Eye (tissue), 1 donor: ENCODE measurements at regions not wholly inside any gene's neighbourhood (a gene's known extent, or its start where the extent isn't known, plus 50 kb on each side); places are given as distances from the start of the nearest gene placed in this dataset.

Experiments
- DNase-seq: peaks from one replicate; pipeline ENCODE4 v3.0.0-alpha.2; 2015

DNA sequence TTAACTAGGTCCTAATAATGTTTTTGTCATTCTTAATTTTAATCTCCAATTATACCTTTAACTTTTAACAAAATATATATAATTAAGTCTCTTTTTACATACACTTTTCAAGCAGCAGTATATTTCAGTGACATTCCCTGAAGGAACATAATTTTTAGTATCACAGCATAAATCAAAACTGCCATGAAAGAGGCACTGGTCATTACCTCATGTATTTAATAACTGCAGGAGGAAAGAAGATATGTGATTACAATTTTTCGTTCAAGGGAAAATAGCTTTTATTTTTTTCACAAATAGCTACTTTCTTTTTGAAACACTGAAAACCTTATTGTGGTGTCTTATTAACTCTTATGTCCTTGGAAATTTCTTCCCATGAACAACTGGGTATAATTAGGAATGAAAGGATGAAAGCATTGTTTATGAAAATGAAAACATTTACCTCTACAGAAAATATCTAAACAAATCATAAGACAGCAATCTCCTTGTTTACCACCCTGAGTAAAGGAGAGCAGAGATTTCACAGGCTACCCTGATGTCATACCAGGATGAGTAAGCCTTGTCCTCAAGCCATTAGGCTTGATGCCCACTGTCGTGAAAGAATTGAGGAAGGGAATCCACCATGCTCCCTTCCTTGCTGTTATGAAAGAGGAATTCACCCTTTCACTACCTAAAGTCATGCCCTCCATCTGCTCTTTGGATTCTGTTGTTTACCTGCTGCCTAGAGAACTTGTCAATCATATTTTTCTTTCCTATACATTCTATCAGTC is 877.2 kb upstream of the PCDH20 start:
- DNase-seq, result no peak

DNA sequence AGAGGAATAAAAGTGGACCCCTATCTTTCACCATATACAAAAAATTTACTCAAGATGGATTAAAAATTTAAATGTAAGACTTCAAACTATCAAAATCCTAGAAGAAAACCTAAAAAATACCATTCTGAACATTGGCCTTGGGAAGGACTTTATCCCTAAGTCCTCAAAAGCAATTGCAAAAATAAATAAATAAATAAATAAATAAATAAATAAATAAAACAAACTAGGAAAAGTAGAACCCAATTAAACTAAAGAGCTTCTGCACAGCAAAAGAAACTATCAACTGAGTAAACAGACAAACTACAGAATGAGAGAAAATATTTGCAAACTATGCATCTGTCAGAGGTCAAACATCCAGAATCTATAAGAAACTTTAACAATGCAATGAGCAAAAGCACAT is 874.9 kb upstream of the PCDH20 start:
- no peak for DNase-seq

- no peak for DNase-seq
Observed at GRCh38 chr13:62287764-62288163, 872.1 kb upstream of the PCDH20 start.

DNA sequence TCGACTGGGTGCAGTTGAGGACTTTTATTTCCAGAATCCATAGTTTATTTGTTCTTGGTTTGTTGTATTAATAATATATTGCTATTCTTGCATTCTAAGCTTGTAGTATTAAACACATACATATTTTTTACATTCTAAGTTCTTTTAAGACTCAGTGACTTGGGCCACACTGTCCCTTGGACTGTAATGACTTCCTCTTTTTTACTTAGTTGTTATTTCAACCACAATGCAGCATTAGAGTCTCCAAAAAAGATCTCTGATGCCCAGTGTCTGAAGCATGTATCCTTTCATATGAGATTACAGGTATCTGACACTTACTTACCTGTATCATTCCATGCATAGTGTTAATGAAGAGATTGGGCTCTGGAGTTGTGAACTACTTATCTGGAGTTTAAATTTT is 864.9 kb upstream of the PCDH20 start:
- no peak for DNase-seq

DNA sequence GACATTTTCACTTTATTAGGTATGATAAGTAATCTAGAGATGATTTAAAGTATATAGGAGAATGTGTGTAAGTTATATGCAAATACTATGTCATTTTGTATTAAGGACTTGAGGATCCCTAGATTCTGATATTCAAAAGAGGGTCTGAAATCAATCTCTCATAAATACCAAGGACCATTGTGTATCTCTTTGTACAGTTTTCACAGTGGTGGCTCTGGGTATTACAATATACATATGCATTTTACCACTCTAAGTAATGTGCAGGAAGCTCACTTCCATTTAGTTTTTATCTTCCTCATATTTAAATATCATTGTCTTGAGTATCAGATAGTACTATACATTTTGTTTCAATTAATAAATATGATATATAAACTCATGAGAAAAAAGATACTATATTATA is 862.6 kb upstream of the PCDH20 start:
- no peak for DNase-seq

- DNase-seq, result no peak
Observed at GRCh38 chr13:62251734-62252133, 836.1 kb upstream of the PCDH20 start.

DNA sequence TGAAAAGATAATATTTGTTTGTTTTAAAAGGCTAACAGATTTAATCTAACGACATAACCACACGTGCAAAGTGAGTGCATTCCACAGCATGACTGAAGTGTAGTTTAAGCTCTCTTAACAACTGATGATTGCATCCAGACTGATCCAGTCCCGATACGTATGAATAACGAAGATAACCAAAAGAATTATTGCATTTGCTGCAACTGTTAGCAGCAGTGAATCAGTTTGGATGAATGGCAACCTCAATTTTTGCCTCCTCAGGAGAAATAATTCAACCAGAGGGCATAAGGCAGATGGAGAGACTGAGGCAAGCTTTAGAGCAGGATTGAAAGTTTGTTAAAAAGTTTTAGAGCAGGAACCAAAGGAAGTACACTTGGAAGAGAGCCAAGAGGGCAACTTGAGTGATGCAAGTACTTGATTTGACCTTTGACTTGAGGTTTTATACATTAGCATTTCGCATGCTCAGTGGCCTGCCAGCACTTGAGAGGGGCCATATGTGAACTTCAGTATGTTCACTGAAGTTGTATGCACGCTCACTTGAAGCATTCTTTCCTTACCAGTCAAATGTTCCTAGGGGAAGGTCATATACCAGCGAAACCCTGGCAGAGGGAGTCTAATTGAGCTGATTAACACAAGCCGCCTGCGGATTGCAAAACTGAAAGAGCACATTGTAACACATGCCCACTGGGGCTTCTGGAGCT is 835.0 kb upstream of the PCDH20 start:
- no peak for DNase-seq

GRCh38 chr13:62246581-62246980 is 830.9 kb upstream of the PCDH20 start:
- no peak for DNase-seq

DNA sequence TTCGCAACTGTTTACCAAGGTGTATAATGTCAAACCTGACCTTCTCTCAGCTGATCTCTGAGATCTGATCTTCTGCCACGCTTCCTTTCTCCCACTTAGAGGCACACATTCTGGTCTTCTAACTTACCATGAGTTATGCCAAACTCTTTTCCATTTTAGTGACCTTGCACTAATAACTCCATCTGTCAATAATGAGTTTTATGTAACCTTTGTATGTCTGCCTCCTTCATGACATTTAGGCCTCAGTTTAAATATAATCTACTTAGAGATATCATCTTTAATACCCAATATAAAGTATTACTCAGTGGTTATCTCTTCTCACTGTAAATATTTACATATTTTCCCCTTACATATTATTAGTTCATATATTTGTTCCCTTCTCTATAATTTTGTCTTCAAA is 827.5 kb upstream of the PCDH20 start:
- no peak for DNase-seq

- no peak for DNase-seq
Observed at GRCh38 chr13:62234780-62235440, 819.3 kb upstream of the PCDH20 start.

- no peak for DNase-seq
Observed at GRCh38 chr13:62210951-62211350, 795.3 kb upstream of the PCDH20 start.

DNA sequence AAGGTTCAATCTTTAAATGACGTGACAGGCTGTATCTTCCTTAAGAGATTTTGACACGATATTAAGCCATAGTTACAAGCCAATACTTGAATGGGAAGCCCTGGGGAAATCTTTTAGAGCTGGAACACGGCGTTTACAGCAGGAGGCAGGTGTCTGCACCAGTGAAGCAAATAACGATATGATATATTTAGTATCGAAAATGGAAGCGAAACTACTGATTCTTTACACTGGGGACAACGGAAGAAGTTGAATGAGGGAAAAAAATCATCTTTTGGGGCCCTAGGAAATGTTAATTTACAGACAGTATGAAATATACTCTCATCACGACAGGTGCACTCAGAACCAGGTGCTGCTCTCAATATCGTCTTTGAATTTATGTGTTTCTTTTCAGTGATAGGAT is 793.9 kb upstream of the PCDH20 start:
- DNase-seq, result peak; percentile 64

DNA sequence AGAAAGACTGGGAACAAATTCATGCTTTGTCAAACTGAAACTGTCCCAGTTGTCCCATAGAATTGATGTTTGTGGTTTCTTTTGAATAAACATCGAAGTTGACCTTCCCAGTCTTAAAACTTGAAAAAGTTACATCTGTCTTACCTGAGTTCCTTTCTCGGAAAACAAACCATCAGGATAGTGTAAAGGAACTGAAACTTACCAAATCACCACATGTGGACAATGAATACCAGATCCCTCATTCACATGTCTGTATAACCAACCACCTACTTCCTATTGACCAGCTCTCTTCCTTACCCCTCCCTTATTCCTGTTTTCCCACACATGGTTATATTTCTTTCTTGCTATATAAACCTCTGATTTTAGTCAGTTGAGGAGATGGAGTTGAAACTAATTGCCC is 791.7 kb upstream of the PCDH20 start:
- DNase-seq, result no peak

DNA sequence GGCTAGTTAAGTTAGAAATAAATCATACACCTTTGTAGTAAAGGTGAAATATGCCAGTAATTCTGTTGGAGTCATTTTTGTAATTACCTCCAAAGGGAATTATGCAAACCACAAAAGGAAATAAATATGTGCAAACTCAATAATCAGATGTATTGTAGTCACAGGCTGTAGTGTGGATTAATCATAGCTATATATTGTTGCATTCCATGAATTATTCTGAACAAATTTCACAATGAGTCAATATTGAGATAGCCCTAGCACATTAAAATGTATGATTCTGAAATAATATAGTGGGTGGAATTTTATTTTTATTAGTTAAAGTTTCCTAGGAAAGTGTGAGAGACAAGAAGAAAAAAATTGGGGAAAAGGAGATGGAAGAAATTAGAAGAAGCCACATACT is 790.5 kb upstream of the PCDH20 start:
- no peak for DNase-seq

GRCh38 chr13:62205273-62205672 is 789.6 kb upstream of the PCDH20 start:
- DNase-seq, result no peak

- no peak for DNase-seq
Observed at GRCh38 chr13:62194371-62194770, 778.7 kb upstream of the PCDH20 start.

DNA sequence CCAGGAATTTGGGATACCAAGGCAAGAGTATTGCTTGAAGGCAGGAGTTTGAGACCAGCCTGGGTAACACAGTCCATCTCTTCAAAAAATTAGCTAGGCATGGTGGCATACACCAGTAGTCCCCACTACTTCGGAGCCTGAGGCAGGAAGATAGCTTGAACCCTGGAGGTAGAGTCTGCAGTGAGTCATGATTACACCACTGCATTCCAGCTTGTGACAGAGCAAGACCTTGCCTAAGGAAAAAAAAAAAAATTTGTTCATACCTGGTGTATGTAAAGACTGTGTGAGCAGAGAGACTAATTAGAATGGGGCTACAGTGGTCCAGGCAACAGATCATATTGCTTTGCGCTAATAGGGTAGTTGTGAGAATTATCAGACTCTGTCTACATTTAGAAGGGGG is 778.3 kb upstream of the PCDH20 start:
- DNase-seq, result no peak

DNA sequence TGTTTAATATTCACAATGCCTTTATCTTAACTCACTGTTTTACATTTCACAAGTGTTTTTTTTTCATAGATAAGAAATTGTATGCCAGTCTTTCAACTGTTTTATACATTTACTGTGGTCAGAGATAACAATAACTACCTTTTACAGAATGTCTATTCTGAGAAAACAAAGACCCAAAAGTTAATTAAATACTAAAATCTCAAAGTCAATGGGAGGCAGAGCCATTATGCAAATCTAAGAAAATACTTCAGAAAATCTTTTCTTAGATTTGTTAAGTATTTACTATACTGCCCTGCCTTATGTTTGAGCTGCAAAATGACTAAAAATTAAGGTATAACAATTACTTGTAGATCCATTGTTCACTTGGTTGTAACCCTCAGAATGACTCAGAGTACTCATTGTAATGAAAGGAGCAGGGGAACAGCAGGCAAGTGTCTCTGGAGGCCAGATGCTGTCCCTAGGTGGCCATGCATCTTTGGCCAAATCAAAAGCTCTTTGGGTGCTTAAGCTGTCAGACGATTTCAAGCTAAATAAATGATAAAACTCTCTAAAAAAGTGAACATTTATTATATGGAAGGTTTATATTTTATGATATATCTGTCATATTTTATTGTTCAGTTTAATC is 770.1 kb upstream of the PCDH20 start:
- DNase-seq, result no peak

GRCh38 chr13:62176051-62176450 is 760.4 kb upstream of the PCDH20 start:
- DNase-seq, result no peak

DNA sequence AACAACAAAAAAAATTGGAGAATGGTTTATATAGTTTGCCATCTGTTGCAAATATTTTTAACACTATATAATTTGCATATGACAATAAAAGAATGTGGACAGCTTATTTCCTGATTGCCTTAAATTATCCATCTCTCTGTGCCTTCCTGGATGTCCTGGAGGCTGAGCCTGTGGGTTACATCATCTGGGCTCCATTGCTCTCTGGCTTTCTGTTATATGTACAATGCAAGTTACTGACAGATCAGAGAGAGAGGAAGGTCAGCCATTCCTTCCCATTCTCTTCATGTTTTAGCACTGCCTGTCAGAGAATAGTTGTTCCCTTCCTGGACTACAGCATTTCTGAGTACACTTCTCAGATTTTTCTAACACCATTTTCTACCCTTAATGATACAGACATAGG is 758.3 kb upstream of the PCDH20 start:
- DNase-seq, result no peak

DNA sequence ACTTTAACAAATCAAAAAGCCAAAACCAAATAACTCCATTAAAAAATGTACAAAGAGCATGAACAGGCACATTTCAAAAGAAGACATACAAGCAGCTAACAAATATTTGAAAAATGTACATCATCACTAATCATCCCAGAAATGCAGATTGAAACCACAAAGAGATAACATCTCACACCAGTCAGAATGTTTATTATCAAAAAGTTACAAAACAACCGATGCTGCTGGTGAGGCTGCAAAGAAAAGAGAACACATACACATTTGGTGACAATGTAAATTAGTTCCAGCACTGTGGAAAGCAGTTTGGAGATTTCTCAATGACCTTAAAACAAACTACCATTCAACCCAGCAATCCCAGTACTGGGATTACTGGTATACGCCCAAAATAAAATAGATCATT is 756.0 kb upstream of the PCDH20 start:
- no peak for DNase-seq

DNA sequence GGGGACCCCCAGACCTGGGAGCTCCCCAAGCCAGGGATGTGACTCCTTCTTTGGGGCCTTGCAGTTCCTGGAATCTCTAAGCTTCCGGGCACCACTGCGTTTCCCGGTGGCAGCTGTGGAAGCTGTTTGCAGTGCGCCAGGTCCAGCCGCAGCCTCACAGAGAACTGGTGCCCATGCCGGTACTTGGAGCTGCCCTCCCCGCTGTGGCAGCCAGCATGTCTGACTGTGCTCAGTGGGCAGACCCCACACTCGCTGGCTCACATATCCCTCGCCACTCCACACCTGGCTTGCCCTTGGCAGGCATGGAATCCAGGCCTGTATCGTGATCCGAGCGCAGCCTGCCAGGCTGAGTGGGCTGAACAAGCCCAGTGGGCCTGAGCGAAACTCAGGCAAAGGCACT is 753.2 kb upstream of the PCDH20 start:
- no peak for DNase-seq

- no peak for DNase-seq
Observed at GRCh38 chr13:62167650-62168172, 752.1 kb upstream of the PCDH20 start.
